Right hindlimb (tissue), 1 donor: ENCODE measurements at regions not wholly inside any gene's neighbourhood (a gene's known extent, or its start where the extent isn't known, plus 50 kb on each side); places are given as distances from the start of the nearest gene placed in this dataset.
"Not testable (repeated sequence)": the region's sequence is repeated elsewhere in the genome, so short reads cannot be mapped to it uniquely, and the experiment has no call there.

ENCODE experiments used
- DNase-seq: peaks from one replicate; pipeline ENCODE4 v3.0.0-alpha.2; 2018

DNA sequence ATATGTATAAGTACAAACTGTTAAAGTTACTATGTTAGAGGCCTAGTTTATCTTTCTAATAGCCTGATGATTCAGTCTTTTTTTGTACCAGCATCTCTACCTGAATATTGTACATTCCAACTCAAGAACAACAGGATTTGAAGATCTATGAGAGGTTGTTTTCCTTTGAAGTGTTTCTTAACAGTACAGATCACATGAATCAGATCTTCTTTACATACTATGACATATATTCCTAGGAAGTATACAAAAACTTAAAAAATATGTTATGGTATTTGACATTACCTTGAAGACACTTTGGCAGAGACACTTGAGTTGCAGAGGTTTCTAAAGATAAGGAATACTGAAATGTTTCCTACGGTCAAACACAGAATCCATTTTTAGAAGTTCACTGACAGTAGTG lies 1280.9 kb downstream of the KCNT2 start:
- no peak for DNase-seq

DNA sequence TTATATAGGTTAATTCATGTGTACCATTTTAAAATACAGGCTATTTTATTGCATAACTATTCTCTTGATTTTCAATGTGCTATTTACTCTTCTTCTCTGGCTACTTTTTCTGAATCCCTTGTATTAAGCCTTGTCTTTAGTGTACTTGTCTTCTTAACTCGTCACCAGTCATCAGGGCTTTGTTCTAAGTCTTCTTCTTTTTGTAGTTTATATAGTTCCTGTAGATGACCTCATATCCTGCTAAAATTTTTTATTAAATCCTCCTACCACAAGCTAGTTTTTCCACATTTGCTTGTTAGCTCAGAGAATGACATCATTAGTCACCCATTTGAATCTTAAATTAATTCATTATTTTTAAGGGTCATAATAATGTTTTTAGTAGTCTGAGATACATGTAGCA lies 1281.9 kb downstream of the KCNT2 start:
- no peak for DNase-seq

- no peak for DNase-seq
Observed at GRCh38 chr1:195325181-195325580, 1283.1 kb downstream of the KCNT2 start.

DNA sequence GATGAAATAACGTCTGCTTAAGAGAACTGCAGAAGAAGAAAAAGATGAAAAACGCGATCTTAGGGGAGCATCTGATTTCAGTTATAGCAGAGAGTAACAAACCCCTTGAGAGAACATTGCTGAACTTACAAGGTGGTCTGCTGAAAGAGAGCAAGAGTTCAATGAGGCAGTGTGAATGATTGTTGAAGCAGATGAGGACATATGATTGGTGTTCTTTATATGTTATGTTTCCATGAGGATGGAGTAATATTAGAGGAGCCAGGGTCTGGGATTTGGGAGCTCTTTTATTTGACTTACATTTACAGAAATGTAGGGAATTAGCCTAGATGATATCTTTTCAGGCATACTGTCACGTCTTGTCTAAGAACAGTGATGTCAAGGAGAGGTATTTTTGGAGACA lies 1302.0 kb downstream of the KCNT2 start:
- DNase-seq = no peak

- DNase-seq = no peak
Observed at GRCh38 chr1:195294911-195295310, 1313.3 kb downstream of the KCNT2 start.

DNA sequence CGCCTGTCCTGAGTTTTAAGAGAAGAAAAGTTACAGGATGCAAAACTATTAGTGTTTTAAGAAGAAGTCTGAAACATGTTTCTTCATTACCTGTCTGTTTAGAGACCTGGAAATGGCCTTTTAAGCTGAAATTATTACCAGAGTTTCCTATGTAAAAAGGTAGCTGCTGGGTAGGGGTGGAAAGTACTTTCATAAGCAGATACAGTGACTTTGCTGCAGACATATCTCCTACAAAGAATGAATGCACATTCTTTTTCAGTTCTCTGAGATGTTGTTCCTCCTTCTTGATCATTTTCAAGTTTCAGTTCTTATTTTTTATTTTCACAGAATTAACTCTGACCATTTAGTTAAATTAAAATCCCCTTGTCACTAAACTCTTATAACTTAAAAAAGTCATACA lies 1329.6 kb downstream of the KCNT2 start:
- DNase-seq = no peak

DNA sequence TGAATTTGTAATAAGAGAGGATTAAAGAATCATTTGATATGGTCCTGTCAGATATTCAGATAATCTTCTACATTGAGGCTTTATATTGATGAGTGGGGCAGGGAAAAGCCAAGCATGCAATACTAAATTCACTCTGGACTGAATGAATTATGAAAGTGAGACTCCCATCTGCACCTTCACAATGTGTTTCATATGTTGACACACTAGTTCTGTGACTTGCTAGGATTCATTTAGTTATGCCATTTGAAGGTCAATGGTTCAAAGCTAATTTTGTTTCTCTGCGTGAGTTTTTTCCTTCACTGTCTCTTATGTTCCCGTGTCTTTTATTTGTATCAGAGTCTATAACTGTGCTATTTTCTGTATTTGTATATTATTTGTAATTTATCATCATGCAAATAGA lies 1332.5 kb downstream of the KCNT2 start:
- no peak for DNase-seq

GRCh38 chr1:195251900-195252299 lies 1356.3 kb downstream of the KCNT2 start:
- no peak for DNase-seq

DNA sequence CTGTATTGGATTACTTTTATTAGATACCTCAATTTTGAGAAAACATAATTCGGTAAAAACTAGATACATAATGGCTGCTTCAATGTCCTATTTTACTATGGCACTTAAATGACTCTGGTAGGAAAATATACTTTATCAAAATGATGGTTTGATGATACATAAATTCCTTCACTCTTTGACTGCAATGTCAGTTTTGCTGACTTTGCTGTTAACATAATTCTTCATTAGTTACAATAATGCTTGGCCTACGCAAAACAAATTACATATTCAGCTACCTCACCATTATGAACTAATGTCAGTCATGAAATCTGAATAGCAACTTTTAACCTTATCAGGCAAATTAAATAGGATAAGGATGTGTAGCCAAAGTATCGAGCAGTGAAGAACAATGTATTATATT lies 1364.7 kb downstream of the KCNT2 start:
- DNase-seq = no peak

GRCh38 chr1:195241066-195241465 lies 1367.2 kb downstream of the KCNT2 start:
- no peak for DNase-seq

GRCh38 chr1:195238313-195238712 lies 1369.9 kb downstream of the KCNT2 start:
- no peak for DNase-seq

GRCh38 chr1:195236991-195237889 lies 1371.0 kb downstream of the KCNT2 start:
- peak; percentile 12 for DNase-seq

DNA sequence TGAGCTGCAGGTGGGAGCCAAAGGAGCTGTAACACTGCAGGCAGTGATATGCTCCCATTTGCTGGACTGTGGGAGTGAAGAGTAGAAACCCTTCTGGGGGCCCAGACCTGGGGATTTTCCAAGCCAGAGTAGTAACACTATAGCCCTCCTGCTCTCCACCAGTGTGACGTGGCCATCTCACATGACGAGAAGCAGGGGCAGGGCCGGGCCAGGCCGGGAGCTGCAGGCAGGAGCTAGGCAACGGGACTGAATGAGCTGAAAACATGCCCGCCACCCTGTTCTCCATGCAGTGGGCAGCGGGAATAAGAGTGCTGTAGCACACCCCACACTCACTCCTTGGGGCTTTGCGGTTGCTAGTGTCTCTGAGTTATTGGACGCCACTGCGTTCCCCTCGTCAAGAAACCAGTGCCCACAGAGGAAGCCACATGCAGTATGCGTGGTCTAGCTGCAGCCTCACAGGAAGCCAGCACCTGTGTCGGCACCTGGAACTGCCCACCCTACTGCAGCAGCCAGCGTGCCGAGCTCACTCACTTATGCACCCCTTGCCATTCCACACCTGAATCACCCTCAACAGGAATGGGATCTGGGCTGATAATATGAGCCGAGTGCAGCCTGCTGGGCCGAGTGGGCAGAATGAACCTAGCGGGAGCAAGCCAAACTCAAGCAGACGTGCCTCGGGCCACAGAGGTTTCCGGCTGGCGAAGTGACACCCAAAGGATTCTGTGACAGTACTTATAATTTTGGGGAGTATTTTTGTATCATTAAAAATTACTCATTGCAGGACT lies 1389.6 kb downstream of the KCNT2 start:
- no peak for DNase-seq

DNA sequence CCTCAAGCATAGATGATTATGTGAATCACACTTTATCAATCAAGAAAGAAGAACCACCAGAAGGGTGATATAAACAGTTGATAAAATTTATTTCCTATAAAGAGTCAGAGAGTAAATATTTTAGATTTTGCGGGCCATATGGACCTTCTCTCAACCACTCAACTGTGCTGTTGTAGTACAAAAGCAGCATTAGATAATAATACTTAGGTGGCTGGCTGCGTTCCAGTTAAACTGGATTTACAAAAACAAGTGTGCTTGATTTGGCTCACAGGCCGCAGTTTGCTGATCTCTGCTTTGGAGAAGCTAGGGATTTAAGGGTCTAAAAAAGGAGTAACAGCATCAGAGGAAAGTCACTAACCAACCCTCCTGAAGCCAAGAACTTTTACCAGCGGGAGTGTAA lies 1406.0 kb downstream of the KCNT2 start:
- no peak for DNase-seq

DNA sequence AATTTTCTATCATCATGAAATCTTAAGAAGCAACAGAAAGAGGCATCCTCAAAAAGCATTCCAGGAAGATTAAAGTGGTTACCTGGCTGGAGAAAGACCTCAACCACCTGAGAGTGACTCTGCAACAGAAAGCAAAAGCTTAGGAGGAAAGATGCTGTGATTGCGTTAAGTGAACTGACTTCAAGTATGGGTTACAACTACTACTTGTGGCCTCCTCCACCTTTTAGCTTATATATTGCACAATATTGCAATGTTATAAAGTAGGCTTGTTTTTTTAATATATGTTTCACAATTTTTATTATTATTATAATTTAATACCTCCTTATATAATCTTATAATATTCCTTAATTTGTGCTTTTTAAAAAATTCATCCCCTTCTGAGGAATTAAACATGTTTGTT lies 1407.5 kb downstream of the KCNT2 start:
- no peak for DNase-seq

DNA sequence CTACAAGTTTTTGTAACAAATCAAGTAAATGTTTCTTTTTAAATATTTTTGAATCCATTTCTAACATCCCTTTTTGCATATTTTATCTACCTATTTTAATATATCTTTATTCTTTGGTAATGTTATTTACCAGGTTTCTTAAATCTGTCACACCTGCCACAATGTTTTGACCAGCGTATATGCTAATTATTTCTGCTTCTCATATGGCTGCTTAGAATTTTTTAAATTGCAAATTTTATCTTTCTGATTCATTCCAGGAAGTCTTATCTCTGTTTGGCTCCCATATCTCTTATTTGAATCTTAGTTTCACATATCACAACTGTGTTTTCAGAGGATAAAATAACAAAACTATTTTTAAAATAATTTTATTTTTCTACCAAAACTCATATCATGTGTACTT lies 1411.1 kb downstream of the KCNT2 start:
- DNase-seq = no peak

DNA sequence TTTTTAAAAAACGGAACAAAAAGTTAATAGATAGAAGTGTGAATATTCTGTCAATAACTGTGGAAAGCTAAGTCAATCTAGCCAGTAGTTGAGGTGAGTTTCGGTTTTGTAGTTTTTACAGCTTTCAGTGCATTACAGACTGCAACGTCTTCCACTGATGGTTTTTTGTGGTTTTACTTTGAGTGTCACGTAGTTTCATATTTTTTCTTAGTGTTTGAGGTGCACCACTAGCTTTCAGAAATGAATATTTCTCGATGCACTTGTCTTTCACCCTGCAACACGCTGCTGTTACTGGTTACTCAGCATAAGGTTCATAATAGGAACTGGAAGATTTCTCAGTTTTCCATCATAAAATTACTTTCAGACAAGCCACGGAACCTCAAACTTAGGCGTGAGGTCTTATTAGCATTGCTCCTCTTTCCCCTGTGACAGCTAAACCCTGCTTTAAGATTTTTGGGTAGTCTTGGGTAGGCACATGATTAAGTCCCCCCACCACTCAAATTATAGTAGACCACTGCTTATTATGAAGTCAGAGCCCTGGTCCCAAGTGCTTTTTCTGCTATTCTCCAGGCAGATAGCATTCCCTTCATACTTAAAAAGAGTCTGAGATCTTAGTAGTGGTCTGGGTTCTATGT lies 1412.7 kb downstream of the KCNT2 start:
- DNase-seq = no peak

- DNase-seq = no peak
Observed at GRCh38 chr1:195193134-195193533, 1415.1 kb downstream of the KCNT2 start.

DNA sequence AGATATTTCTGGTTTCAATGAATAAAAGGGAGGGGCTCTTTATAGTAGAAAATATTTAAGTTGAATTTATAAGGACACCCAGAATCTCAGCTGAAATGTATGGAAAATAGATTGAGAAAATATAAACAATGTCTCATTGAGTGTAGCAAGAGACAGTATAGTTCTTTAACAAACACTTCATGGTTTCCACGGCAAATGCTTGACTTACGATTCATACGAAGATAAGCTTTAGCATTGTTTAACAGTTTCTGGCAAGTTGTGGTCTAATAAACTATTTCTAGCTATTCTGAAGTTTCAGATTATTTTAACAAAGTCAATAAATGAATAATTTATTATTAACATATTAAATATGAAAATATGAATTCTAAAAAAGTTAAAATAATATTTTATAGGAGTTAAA lies 1419.4 kb downstream of the KCNT2 start:
- DNase-seq = no peak

DNA sequence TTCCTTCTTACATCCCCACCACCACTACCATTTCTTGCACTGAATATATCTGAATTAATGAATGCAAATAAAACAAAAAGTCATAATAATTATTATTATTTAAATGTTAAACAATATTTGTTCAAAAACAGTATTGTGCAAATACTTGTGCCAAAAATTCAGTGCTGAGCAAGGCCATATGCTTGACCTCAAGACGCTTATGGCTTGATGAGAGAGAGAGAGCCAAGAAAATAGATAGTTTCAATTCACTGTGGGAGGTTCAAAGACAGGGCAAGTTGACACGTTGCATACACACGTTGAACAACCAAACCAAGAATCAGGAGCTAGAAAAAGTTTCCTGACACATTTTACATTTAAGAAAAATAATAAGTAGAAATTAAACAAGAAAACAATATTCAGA lies 1421.7 kb downstream of the KCNT2 start:
- DNase-seq = no peak

DNA sequence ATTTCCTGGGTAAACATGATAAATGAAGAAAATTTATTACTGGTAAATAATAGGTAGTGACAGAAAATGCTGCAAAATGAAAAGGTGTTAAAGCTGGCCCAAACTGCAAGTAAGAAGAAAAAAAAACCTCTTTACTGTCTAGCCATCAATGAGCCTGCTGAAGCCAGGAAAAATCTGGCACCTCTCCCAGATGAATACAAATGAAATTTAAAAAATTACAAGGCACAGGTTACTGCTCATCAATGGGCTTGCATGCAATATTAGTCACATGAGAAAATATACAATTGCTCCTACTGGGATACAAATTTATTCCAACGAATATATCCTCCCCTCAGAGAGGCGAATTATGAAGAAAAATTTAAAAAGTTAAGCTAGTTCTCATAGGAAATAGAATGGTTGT lies 1422.5 kb downstream of the KCNT2 start:
- no peak for DNase-seq

- no peak for DNase-seq
Observed at GRCh38 chr1:195185321-195185720, 1422.9 kb downstream of the KCNT2 start.

- no peak for DNase-seq
Observed at GRCh38 chr1:195173753-195174152, 1434.5 kb downstream of the KCNT2 start.

DNA sequence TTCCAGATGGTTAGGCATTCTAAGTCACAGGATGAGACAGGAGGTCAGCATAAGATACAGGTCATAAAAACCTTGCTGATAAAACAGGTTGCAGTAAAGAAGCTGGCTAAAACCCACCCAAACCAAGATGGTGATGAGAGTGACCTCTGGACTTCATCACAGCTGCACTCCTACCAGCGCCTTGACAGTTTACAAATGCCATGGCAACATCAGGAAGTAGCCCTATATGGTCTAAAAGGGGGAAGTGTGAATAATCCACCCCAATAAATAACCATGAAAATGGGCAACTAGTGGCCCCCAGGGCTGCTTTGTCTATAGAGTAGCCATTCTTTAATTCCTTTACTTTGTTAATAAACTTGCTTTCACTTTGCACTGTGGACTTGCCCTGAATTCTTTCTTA lies 1448.4 kb downstream of the KCNT2 start:
- not testable (repeated sequence) for DNase-seq
